Urinary bladder (tissue), 3 donors: ENCODE measurements at regions not wholly inside any gene's neighbourhood (a gene's known extent, or its start where the extent isn't known, plus 50 kb on each side); places are given as distances from the start of the nearest gene placed in this dataset.

ENCODE experiments used
- DNase-seq: peaks from one replicate; pipeline ENCODE4 v3.0.0-alpha.2; 2015; ENCODE audit errors: extremely low spot score
- H3K27ac ChIP-seq: one replicate; pipeline ENCODE4 v1.5.1; 2013; ENCODE audit warnings: low read depth, mild to moderate bottlenecking, moderate library complexity
- H3K36me3 ChIP-seq: one replicate; pipeline ENCODE4 v1.6.1; 2013; ENCODE audit warnings: mild to moderate bottlenecking, moderate library complexity; ENCODE audit not compliant: insufficient read depth
- H3K4me1 ChIP-seq: one replicate; pipeline ENCODE4 v1.6.1; 2013; ENCODE audit warnings: mild to moderate bottlenecking, moderate library complexity; ENCODE audit not compliant: insufficient read depth
- H3K4me3 ChIP-seq: one replicate; pipeline ENCODE4 v1.5.1; 2013; ENCODE audit warnings: low read depth, low read length
- WGBS: extraction: QIAGEN DNeasy Blood & Tissue Kit; methylation state at CpG from one replicate; pipeline ENCODE4 v1.1.7; 2013; 5-methylcytosine and 5-hydroxymethylcytosine counted together
- donor health status: healthy with polysubstance abuse.
- donor health status: healthy.

- 91% methylated on average over 7 of the region's 7 CpGs for WGBS
- H3K4me3 ChIP-seq = no peak overlapping the region
- DNase-seq = no peak
Measured at GRCh38 chr21:34192646-34193285, 119.4 kb downstream of the MRPS6 start.

GRCh38 chr21:34195335-34195734 is 122.0 kb downstream of the MRPS6 start:
- H3K4me3 ChIP-seq = no peak overlapping the region
- no peak overlapping the region for H3K27ac ChIP-seq
- H3K36me3 ChIP-seq = no peaks in the 10 kb centered on the region
- 78% methylated on average over 6 of the region's 6 CpGs for WGBS
- H3K4me1 ChIP-seq = no peaks in the 10 kb centered on the region
- DNase-seq = no peak

More at GRCh38 chr21:34192646-34193285, 119.4 kb downstream of the MRPS6 start:
- H3K36me3 ChIP-seq = no peaks in the 10 kb centered on the region
- no peak overlapping the region for H3K27ac ChIP-seq
- no peaks in the 10 kb centered on the region for H3K4me1 ChIP-seq

- H3K27ac ChIP-seq = no peak overlapping the region
Measured at GRCh38 chr21:34196996-34197395, 123.6 kb downstream of the MRPS6 start.

GRCh38 chr21:34197561-34197960 is 124.2 kb downstream of the MRPS6 start:
- no peak for DNase-seq
- WGBS = 96% methylated on average over 3 of the region's 3 CpGs

More at GRCh38 chr21:34196996-34197395, 123.6 kb downstream of the MRPS6 start:
- no peaks in the 10 kb centered on the region for H3K4me1 ChIP-seq
- WGBS = 96% methylated on average over 6 of the region's 6 CpGs
- no peaks in the 10 kb centered on the region for H3K36me3 ChIP-seq
- DNase-seq = no peak
- no peak overlapping the region for H3K4me3 ChIP-seq

GRCh38 chr21:34198231-34199120 is 125.1 kb downstream of the MRPS6 start:
- no peaks in the 10 kb centered on the region for H3K36me3 ChIP-seq
- DNase-seq = no peak
- H3K27ac ChIP-seq = no peak overlapping the region
- H3K4me1 ChIP-seq = no peaks in the 10 kb centered on the region
- 85% methylated on average over 16 of the region's 16 CpGs for WGBS
- no peak overlapping the region for H3K4me3 ChIP-seq

More at GRCh38 chr21:34197561-34197960, 124.2 kb downstream of the MRPS6 start:
- no peaks in the 10 kb centered on the region for H3K4me1 ChIP-seq
- no peaks in the 10 kb centered on the region for H3K36me3 ChIP-seq
- no peak overlapping the region for H3K4me3 ChIP-seq
- H3K27ac ChIP-seq = no peak overlapping the region

GRCh38 chr21:34199121-34199910 is 125.9 kb downstream of the MRPS6 start:
- no peaks in the 10 kb centered on the region for H3K4me1 ChIP-seq
- no peak overlapping the region for H3K27ac ChIP-seq
- H3K36me3 ChIP-seq = no peaks in the 10 kb centered on the region
- no peak overlapping the region for H3K4me3 ChIP-seq
- WGBS = 63% methylated on average over 7 of the region's 7 CpGs
- no peak for DNase-seq

- no peak overlapping the region for H3K27ac ChIP-seq
- no peaks in the 10 kb centered on the region for H3K36me3 ChIP-seq
- no peak for DNase-seq
- no peak overlapping the region for H3K4me3 ChIP-seq
- H3K4me1 ChIP-seq = no peaks in the 10 kb centered on the region
- 81% methylated on average over 7 of the region's 7 CpGs for WGBS
Measured at GRCh38 chr21:34200288-34200905, 127.0 kb downstream of the MRPS6 start.

GRCh38 chr21:34201001-34201400 is 127.6 kb downstream of the MRPS6 start:
- Histone ChIP-seq H3K4me3 (no peak overlapping the region), H3K4me1 (no peaks in the 10 kb centered on the region), H3K27ac (no peak overlapping the region), H3K36me3 (no peaks in the 10 kb centered on the region)
- 93% methylated on average over 3 of the region's 3 CpGs for WGBS
- DNase-seq = no peak

GRCh38 chr21:34201481-34201858 is 128.1 kb downstream of the MRPS6 start:
- DNase-seq = no peak
- Histone ChIP-seq H3K27ac (no peak overlapping the region), H3K36me3 (no peaks in the 10 kb centered on the region), H3K4me1 (no peaks in the 10 kb centered on the region), H3K4me3 (peak overlapping the region; percentile 38)
- WGBS = 10% methylated on average over 6 of the region's 6 CpGs

GRCh38 chr21:34202553-34203372 is 129.4 kb downstream of the MRPS6 start:
- H3K4me3 ChIP-seq = no peak overlapping the region
- no peaks in the 10 kb centered on the region for H3K36me3 ChIP-seq
- DNase-seq = no peak
- WGBS = 49% methylated on average over 25 of the region's 25 CpGs
- H3K27ac ChIP-seq = no peak overlapping the region
- no peaks in the 10 kb centered on the region for H3K4me1 ChIP-seq

- 71% methylated on average over 11 of the region's 11 CpGs for WGBS
- Histone ChIP-seq H3K4me3 (no peak overlapping the region), H3K4me1 (no peaks in the 10 kb centered on the region), H3K36me3 (no peaks in the 10 kb centered on the region), H3K27ac (no peak overlapping the region)
- DNase-seq = no peak
Measured at GRCh38 chr21:34203851-34204420, 130.6 kb downstream of the MRPS6 start.
